Suprapubic skin (tissue), 3 donors: ENCODE measurements at regions not wholly inside any gene's neighbourhood (a gene's known extent, or its start where the extent isn't known, plus 50 kb on each side); places are given as distances from the start of the nearest gene placed in this dataset.

Source experiments
- CTCF ChIP-seq, 2 donors: fragments of 200-600 bp in 1 of 2; fragments of 450-650 bp in 1 of 2; sonication (generic) in 1 of 2; IDR thresholded peaks; one replicate each; pipeline ENCODE4 v1.5.1; 2016 to 2019; ENCODE audit warnings: antibody characterized with exemption in 2 of 2, mild to moderate bottlenecking in 1 of 2, moderate library complexity in 1 of 2
- POLR2A ChIP-seq, 2 donors: fragments of 450-650 bp; IDR thresholded peaks; one replicate each; pipeline ENCODE4 v1.6.1; 2017; ENCODE audit warnings: antibody characterized with exemption in 2 of 2, mild to moderate bottlenecking in 2 of 2, moderate library complexity in 2 of 2

GRCh38 chr14:71465316-71465715, 466.9 kb upstream of the RGS6 start:
- TF ChIP-seq POLR2A (IDR thresholded peaks at IDR 0.05) (no peak), CTCF (IDR thresholded peaks at IDR 0.05) (no peak)
